AG04450 (cell line): ENCODE measurements at regions not wholly inside any gene's neighbourhood (a gene's known extent, or its start where the extent isn't known, plus 50 kb on each side); places are given as distances from the start of the nearest gene placed in this dataset.

Source experiments
- CTCF ChIA-PET: fragments of 300-600, 350-600 bp; formaldehyde crosslinking; extraction: SDS; loops from one replicate; lab custom pipeline; 2022; ENCODE audit warnings: antibody characterized with exemption, inconsistent platforms; lab: Charles Lee
- POLR2A ChIA-PET: fragments of 350-600 bp; formaldehyde crosslinking; extraction: SDS; loops from one replicate; lab custom pipeline; 2021; ENCODE audit warnings: antibody characterized with exemption, inconsistent platforms; lab: Yijun Ruan, JAX
- DNase-seq: peaks from one replicate; pipeline ENCODE4 v3.0.0-alpha.2; 2011; ENCODE audit warnings: low read depth, low spot score
- H3K27ac ChIP-seq: one replicate; pipeline ENCODE4 v1.5.1; 2012; ENCODE audit warnings: low read depth, low read length, control low read depth
- H3K27me3 ChIP-seq: one replicate; pipeline ENCODE4 v1.6.0; 2012; ENCODE audit warnings: low read length; ENCODE audit not compliant: control insufficient read depth, insufficient read depth
- H3K4me3 ChIP-seq: 2 replicates; pipeline ENCODE4 v1.5.1; 2011; ENCODE audit warnings: mild to moderate bottlenecking, low read depth, low read length, control low read depth
- H3K9me3 ChIP-seq: 2 replicates; pipeline ENCODE4 v1.5.1; 2012; ENCODE audit warnings: low read length; ENCODE audit not compliant: control insufficient read depth, insufficient read depth
- TF ChIP-seq, protein P1 (sequence below): IDR thresholded peaks from 2 replicates; pipeline ENCODE4 v1.5.1; 2011; ENCODE audit warnings: low read depth, low read length, control low read depth, inconsistent platforms

DNA sequence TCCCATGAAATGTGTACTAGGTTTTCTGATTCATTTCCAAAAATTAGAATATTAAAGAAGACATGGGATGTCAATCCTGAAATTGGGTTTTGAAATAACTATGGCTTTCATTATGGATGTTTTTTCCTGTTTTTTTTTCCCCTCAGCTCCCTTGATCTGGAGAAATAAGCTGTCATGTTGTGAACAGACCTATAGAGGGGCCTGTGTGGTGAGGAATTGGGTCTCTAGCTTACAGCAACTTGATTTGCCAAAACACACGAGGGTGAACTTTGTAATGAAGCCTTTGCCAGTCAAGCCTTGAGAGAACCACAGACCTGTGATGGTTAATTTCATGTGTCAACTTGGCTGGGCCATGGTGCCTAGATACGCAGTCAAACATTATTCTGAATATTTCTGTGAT lies 2413.6 kb downstream of the PCDH7 start:
- no peaks in the 10 kb centered on the region for H3K27me3 ChIP-seq
- H3K4me3 ChIP-seq = no peak overlapping the region
- ChIA-PET CTCF (no interaction called here), POLR2A (no interaction called here)
- H3K27ac ChIP-seq = no peak overlapping the region
- TF ChIP-seq, protein P1, sequence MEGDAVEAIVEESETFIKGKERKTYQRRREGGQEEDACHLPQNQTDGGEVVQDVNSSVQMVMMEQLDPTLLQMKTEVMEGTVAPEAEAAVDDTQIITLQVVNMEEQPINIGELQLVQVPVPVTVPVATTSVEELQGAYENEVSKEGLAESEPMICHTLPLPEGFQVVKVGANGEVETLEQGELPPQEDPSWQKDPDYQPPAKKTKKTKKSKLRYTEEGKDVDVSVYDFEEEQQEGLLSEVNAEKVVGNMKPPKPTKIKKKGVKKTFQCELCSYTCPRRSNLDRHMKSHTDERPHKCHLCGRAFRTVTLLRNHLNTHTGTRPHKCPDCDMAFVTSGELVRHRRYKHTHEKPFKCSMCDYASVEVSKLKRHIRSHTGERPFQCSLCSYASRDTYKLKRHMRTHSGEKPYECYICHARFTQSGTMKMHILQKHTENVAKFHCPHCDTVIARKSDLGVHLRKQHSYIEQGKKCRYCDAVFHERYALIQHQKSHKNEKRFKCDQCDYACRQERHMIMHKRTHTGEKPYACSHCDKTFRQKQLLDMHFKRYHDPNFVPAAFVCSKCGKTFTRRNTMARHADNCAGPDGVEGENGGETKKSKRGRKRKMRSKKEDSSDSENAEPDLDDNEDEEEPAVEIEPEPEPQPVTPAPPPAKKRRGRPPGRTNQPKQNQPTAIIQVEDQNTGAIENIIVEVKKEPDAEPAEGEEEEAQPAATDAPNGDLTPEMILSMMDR = no peak
- no peak for DNase-seq
- H3K9me3 ChIP-seq = no peaks in the 10 kb centered on the region; the same call in 1 of the 2 replicates

DNA sequence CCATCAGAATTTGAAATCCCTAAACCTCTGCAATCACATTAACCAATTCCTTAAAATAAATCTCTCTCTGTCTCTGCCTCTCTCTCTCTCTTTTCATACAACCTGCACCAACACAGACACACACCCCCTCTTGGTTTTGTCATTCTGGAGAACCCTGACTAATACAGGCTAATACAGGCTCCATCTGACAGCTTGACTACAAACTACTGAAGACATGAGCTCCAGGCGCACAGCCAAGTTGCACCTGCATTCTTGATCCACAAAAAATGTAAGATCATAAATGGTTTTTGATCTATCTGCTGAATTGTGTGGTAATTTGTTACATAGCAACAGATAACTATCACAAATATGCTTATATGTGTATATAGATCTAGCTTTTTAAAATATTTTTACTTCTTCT lies 2414.2 kb downstream of the PCDH7 start:
- ChIA-PET POLR2A (no interaction called here), CTCF (no interaction called here)
- TF ChIP-seq, protein P1 = no peak

DNA sequence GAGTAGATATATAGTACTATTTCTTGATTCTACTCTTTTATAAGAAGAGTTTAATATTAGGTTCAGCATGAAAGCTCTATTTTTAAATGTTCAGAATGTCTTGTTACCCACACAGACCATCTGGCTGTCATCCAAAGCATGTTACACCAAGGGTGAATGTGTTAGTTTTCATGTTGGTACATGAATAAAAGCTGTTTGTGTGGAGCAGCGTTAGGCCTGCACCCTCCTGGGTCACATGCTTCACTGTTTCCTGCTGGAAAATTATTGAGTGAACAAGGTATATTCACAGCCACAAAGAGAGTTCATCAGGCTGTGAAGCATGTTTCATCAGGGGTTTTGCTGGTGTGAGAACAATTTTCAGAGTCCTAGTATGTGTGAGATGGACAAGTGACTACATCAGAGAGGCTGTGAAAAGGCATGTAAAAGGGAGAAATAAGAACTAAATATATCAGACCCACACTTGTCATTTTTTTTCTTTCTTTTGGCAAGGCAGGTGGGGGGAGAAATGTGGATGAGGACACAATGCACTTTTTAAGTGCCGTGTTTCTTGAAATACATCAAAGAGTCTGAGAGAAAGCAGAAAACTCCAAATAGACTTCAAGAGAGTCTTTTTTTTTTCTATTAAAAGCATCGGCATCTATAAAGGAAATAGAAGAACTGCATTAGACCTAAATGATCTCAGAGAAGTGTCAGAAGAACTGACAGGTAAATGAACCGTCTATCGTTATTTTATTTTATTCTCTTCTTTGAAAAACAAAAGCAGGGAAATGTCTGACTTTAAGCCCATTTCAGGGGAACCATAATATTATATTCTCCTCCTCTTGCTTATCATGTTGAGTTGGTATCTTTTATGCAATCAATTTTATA lies 2429.7 kb downstream of the PCDH7 start:
- Histone ChIP-seq H3K27me3 (no peaks in the 10 kb centered on the region), H3K9me3 (no peaks in the 10 kb centered on the region), H3K4me3 (no peak overlapping the region), H3K27ac (no peak overlapping the region)
- TF ChIP-seq, protein P1 = no peak
- ChIA-PET CTCF (no interaction called here), POLR2A (no interaction called here)
- DNase-seq = no peak

More for the DNA sequence above, 2414.2 kb downstream of the PCDH7 start:
- no peak for DNase-seq
- no peak overlapping the region for H3K27ac ChIP-seq
- H3K27me3 ChIP-seq = no peaks in the 10 kb centered on the region
- H3K4me3 ChIP-seq = no peak overlapping the region
- no peaks in the 10 kb centered on the region; the same call in 1 of the 2 replicates for H3K9me3 ChIP-seq

DNA sequence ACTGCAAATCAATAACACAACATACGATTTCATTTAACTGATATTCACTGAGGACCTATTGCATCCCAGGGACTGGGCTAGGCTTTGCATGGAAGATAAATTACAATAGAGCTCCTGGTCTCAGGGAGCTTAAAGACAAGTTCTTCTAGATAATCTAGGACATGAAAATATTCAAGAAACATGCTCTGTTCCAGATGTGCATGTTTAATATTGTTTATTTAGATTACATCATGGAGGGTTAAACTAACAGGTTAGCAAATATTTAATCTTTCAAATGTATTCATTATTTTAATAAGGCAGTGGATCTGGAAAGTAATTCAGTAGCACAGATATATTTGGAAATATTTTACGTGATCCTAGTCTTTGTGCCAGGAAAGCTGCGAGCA lies 2430.3 kb downstream of the PCDH7 start:
- TF ChIP-seq, protein P1 = no peak
- H3K9me3 ChIP-seq = no peaks in the 10 kb centered on the region
- no peaks in the 10 kb centered on the region for H3K27me3 ChIP-seq
- ChIA-PET POLR2A (no interaction called here), CTCF (no interaction called here)
- no peak overlapping the region for H3K4me3 ChIP-seq
- no peak for DNase-seq
- no peak overlapping the region for H3K27ac ChIP-seq

DNA sequence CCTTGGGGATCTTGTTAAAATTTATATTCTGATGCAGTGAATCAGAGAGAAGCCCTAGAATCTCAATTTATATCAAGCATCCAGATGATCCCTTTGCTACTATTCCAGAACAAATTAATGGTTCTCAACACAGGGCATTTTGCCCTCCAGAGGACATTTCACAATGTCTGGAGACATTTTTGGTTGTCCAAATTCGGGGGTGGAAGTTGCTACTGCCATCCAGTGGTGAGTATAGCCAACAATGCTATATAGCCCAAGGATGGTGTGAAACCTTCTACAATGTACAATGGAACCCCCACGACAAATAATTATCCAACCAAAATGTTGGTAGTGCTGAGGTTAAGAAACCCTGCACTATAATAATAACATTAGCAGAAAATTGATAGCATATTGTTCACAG lies 2440.0 kb downstream of the PCDH7 start:
- Histone ChIP-seq H3K27me3 (no peaks in the 10 kb centered on the region), H3K27ac (no peak overlapping the region), H3K4me3 (no peak overlapping the region), H3K9me3 (no peaks in the 10 kb centered on the region)
- ChIA-PET CTCF (no interaction called here), POLR2A (no interaction called here)
- DNase-seq = no peak
- TF ChIP-seq, protein P1 = peak; percentile 59
